Left ventricle myocardium superior (tissue), 1 donor: ENCODE measurements at regions not wholly inside any gene's neighbourhood (a gene's known extent, or its start where the extent isn't known, plus 50 kb on each side); places are given as distances from the start of the nearest gene placed in this dataset.
"Not testable (repeated sequence)": the region's sequence is repeated elsewhere in the genome, so short reads cannot be mapped to it uniquely, and the experiment has no call there.

ENCODE experiments used
- ATAC-seq: fragments of 200-7000 bp; cut with Tn5 transposase; one replicate; pipeline ENCODE4 v1.9.1; 2020; ENCODE audit warnings: mild to moderate bottlenecking, moderate library complexity
- DNase-seq: peaks from one replicate; pipeline ENCODE4 v3.0.0-alpha.2; 2020
- intact Hi-C: fragments of 100-400 bp; cut with micrococcal nuclease; formaldehyde crosslinking; loops from one replicate; pipeline ENCODE4 v1.11.0; 2022
- donor health status: DM: no; HTN: yes; CAD: no; lungs with severe emphysema.

- DNase-seq: no peak
- intact Hi-C loops: no loop called here
- no peak for ATAC-seq
Measured at GRCh38 chrX:140447150-140447549, 57.7 kb downstream of the SOX3 start.

- ATAC-seq (no peak), DNase-seq (no peak)
- intact Hi-C loops: no loop called here
Measured at GRCh38 chrX:140440876-140441275, 64.0 kb downstream of the SOX3 start.

GRCh38 chrX:140439476-140439875, 65.4 kb downstream of the SOX3 start:
- no peak for ATAC-seq
- intact Hi-C loops: no loop called here
- peak; percentile 37 for DNase-seq

- DNase-seq: no peak
- no peak for ATAC-seq
- intact Hi-C loops: no loop called here
Measured at GRCh38 chrX:140434347-140434746, 70.5 kb downstream of the SOX3 start.

- DNase-seq (no peak), ATAC-seq (no peak)
- intact Hi-C loops: no loop called here
Measured at GRCh38 chrX:140433582-140433981, 71.3 kb downstream of the SOX3 start.

- intact Hi-C loops: no loop called here
- ATAC-seq: peak; percentile 97
- DNase-seq: peak; percentile 52
Measured at GRCh38 chrX:140432346-140433175, 72.3 kb downstream of the SOX3 start.

- intact Hi-C loops: no loop called here
- DNase-seq (no peak), ATAC-seq (no peak)
Measured at GRCh38 chrX:140431521-140431920, 73.3 kb downstream of the SOX3 start.

GRCh38 chrX:140425712-140426395, 79.0 kb downstream of the SOX3 start:
- no peak for DNase-seq
- intact Hi-C loops: no loop called here

GRCh38 chrX:140422501-140422900, 82.4 kb downstream of the SOX3 start:
- intact Hi-C loops: no loop called here
- DNase-seq (no peak), ATAC-seq (no peak)

More at GRCh38 chrX:140425712-140426395, 79.0 kb downstream of the SOX3 start:
- no peak for ATAC-seq

GRCh38 chrX:140402131-140402530, 102.7 kb downstream of the SOX3 start:
- intact Hi-C loops, DNase-seq, ATAC-seq: not testable (repeated sequence)

GRCh38 chrX:140396326-140396725, 108.5 kb downstream of the SOX3 start:
- DNase-seq, ATAC-seq, intact Hi-C loops: not testable (repeated sequence)

GRCh38 chrX:140393507-140393906, 111.4 kb downstream of the SOX3 start:
- no peak for ATAC-seq
- intact Hi-C loops: no loop called here
- DNase-seq: no peak

- no peak for ATAC-seq
- DNase-seq: no peak
- intact Hi-C loops: no loop called here
Measured at GRCh38 chrX:140391313-140391712, 113.6 kb downstream of the SOX3 start.

- DNase-seq: no peak
- intact Hi-C loops: no loop called here
- no peak for ATAC-seq
Measured at GRCh38 chrX:140389331-140389730, 115.5 kb downstream of the SOX3 start.

- intact Hi-C loops: no loop called here
- no peak for DNase-seq
- ATAC-seq: no peak
Measured at GRCh38 chrX:140362861-140363260, 142.0 kb downstream of the SOX3 start.

GRCh38 chrX:140360924-140361323, 143.9 kb downstream of the SOX3 start:
- ATAC-seq: no peak
- intact Hi-C loops: no loop called here
- no peak for DNase-seq

- ATAC-seq (no peak), DNase-seq (no peak)
- intact Hi-C loops: no loop called here
Measured at GRCh38 chrX:140360284-140360683, 144.6 kb downstream of the SOX3 start.

- intact Hi-C loops: no loop called here
- DNase-seq (no peak), ATAC-seq (no peak)
Measured at GRCh38 chrX:140355922-140356321, 148.9 kb downstream of the SOX3 start.

- DNase-seq (no peak), ATAC-seq (no peak)
- intact Hi-C loops: no loop called here
Measured at GRCh38 chrX:140355429-140355828, 149.4 kb downstream of the SOX3 start.

- ATAC-seq (no peak), DNase-seq (no peak)
- intact Hi-C loops: no loop called here
Measured at GRCh38 chrX:140354431-140355120, 150.3 kb downstream of the SOX3 start.
